COLO668 (cell line): ENCODE measurements at regions not wholly inside any gene's neighbourhood (a gene's known extent, or its start where the extent isn't known, plus 50 kb on each side); places are given as distances from the start of the nearest gene placed in this dataset.
"Not testable (repeated sequence)": the region's sequence is repeated elsewhere in the genome, so short reads cannot be mapped to it uniquely, and the experiment has no call there.

Experiments
- DNase-seq: peaks from one replicate; lab custom pipeline; 2025; ENCODE audit not compliant: unreplicated experiment; lab: John Stamatoyannopoulos, UW

DNA sequence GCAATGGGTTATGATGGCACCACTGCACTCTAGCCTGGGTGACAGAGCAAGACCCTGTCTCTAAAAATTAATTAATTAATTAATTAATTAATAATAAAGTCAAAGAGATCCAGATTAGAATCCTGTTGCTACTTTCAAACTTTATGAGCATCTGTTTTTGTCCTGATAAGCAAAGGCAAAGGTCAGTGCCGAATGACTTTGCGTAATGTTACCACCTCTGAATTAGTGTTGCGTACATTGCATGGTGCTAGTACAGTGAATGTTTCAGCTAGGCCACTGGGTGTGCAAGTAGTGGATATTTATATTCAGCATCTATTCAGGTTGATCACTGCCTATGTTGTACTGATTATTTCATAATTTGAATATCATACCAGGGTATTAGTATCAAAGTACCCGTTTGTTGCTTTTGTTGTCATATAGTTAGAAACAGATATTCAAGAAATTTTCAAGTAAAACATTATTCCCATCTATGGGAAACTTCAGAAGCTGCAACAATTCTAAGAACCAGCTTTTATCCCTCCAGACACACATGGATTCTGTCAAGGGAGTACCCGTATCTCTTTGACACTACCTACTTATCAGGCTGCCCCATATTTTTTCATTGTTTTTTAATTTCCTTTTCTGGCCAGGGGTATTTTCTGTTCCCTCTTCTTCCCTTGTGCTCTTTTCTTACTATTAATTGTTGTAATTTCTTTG is 127.1 kb upstream of the GRM7 start:
- no peak for DNase-seq

DNA sequence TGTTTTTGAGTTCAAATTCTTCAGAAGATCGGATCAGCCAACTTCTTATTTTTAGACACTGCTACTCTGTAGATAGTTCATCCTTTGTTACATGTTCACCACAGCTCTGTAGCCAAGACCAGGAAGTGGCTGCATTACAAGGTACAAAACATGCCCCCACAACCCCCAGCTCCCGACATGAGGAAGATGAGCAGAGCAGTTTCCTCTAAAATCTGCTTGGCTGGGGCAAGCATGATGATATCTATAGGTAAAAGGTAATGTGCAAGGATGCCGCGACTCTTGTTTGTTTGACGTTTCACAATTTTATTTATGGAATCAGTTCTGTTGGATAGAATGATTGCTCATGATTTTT is 126.5 kb upstream of the GRM7 start:
- no peak for DNase-seq

DNA sequence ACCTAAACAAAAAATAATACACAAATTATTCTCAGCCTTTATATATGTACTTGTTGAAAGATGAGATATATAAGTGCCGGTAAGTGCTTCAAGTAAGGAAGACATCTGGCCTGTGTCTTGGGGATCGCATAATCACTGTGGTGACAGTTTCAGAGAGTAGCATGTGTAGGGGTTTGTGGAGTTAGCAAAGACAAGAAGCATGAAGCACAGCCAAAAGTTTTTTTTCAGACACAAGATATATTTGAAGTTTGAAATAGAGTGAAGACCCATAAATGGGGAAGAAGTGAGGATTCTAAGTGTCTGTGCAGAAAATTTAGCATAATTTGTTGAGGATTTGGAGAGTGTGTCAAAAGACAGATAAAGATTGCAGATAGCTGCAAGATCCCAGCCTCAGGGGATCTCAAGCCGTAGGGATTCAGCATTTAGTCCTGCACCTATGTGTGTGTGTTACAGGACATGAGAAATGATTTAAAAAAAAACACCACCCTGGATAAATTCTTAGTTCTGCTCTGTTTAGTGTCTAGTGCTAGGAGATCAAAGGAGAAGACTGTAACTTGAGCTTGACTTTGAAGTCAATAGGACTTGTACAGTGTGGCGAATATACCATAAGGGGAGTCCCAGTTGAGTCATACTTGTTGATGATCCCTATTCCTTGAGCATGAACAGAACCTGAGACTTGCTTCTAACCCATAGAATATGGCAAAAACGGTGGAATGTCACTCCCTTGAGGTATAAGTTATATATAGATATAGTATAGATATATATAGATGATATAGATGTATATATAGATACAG is 123.9 kb upstream of the GRM7 start:
- no peak for DNase-seq

DNA sequence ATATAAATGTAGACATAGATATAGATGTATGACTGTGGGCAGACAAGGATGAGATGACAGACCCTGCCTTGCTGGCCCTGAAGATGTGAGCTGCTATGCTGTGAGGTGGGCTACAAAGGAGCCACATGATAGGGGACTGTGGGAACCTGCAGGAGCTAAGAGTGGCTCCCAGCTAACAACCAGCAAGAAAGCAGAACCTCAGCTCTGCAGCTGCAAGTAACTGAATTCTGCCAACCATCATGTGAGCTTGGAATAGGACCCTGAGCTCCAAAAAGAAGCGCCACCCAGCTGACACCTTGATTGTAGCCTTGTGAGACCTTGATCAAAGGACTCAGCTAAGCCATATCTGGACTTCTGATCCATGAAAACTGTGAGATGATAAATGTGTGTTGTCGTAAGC is 123.3 kb upstream of the GRM7 start:
- no peak for DNase-seq

DNA sequence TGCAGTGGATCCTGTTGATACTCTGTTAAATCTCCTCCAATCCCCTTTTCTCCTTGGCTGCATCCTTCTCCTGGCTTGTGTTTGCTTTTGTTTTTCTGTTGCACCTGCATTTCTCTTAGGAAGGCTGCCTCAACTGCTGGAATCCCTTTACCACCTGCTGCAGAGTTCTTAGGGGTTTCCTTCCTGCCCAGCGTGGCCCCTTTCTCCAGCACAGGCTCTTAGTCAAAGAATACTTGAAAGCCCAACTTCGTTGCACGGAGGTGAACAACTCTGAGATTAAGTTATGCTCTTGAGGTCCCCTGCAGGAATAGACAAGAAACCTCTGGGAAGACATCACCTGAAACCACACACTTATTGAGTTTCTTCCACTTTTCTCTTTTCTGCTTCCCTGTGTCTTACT is 121.6 kb upstream of the GRM7 start:
- DNase-seq, result no peak

DNA sequence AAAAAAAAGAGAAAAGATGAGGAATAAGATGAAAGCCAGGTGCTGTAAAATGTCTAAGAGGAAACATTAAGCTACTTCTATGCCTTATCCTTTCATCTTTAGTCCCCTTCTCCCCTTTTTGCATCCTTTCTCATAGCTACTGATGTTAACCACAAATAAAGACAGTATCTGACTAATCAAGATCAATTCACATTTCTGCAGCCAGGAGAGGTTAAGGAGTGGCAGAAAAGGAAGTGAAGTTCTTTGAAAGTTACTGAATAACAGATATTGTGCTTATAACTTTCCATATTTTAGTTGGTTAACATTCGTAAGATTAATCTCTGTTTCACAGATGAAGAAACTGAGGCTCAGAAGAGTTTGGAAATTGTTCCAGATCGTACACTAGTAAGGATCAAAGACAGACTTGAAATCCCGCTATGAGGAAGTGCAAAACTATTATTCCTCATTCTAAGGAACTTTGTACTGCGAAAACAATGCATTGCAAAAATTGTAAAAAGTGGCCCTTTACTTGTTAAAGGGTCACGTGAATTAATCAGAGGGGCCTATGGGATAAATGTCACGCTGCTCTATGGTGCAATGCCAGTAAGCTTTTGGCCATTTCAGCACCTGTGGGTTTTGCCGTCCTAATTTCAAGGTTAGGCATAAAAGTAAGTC is 117.7 kb upstream of the GRM7 start:
- no peak for DNase-seq

DNA sequence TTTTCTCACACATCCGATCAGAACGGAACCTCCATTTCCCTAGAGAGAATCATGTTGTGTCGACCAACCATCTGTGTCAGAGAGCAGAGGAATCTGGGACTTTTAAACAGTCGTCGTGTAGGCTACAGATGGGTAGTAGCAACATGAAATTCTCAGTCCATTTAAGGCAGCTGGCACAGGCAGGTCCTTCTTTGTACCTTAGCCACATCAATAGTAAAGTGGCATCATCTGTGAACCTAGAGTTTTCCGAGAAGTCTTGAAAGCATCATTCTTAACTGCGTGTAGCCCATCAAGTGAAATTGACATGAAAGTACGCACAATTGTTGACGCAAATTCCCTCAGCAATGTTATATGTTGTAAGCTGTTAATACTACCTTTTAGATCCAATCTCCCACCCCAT is 114.5 kb upstream of the GRM7 start:
- no peak for DNase-seq

DNA sequence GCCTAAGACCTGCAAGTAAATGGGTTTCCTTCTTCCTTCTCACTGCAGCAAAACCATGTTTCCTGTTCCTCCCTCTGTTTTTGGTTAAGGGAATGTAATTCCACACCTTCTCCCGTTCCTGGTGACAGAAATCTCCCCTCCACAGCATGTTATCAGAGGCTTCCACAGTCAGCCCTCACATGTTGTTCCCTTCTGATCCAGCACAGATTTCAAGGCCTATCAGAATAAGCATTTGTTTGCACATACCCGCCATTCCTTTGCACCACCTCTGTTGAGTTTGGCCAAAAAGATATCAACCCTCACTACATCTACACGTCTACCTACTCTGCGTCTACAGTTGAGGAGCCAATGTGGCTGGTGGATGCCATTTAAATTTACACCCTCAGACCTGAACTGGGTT is 113.9 kb upstream of the GRM7 start:
- DNase-seq, result no peak

DNA sequence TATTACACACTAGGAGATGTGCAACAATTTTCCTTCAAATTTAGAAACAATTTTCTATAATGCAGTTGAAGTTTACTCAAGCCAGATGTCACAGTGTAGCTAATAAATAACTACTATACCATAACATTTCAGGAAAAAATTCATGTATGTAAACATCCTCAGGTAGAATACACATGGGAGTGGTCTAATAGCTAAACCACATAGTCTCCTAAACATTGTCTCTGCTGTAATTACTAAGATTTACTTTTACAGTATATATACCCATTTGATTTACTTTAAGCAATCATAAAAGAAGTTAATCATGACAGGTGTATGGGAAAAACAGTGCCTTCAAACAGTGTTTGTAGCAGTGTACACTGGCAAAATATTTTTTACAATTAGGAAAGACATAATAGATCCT is 110.1 kb upstream of the GRM7 start:
- DNase-seq, result no peak

DNA sequence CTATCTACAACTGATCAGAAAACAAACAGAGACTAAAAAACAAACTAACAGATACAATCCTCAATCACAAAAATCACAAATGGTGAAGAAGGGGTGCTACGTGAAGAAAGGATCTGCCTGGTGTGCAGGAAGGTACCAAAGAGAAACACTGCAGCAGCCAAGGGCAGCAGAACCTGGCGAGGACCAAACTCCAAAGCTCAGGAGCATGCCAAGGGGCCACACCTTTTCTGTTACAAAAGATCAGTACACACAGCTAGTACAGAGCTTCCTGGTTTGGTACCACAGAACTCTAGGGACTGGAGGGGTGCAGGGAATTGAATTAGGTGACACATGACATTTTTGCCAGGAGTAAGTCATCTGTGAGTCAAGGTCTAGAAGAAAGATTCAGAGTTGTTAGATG is 107.4 kb upstream of the GRM7 start:
- no peak for DNase-seq

DNA sequence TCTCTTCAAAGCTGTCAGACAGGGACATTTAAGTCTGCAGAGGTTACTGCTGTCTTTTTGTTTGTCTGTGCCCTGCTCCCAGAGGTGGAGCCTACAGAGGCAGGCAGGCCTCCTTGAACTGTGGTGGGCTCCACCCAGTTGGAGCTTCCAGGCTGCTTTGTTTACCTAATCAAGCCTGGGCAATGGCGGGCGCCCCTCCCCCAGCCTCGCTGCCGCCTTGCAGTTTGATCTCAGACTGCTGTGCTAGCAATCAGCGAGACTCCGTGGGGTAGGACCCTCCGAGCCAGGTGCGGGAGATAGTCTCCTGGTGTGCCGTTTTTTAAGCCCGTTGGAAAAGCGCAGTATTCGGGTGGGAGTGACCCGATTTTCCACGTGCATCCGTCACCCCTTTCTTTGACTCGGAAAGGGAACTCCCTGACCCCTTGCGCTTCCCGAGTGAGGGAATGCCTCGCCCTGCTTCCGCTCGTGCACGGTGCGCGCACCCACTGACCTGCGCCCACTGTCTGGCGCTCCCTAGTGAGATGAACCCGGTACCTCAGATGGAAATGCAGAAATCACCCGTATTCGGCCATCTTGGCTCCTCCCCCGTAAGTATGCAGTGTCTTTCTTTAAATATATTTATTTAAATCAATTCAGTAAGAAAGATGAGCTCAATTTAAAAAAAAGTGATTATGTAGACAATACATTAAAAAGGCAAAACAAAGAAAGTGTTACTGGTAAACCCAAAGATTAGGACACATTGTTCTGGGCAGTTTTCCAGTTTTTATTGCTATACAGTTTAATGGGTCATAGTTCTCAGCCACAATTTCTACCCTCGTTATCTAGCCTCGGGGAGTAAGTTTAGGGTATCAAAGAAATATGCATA is 91.2 kb upstream of the GRM7 start:
- not testable (repeated sequence) for DNase-seq

DNA sequence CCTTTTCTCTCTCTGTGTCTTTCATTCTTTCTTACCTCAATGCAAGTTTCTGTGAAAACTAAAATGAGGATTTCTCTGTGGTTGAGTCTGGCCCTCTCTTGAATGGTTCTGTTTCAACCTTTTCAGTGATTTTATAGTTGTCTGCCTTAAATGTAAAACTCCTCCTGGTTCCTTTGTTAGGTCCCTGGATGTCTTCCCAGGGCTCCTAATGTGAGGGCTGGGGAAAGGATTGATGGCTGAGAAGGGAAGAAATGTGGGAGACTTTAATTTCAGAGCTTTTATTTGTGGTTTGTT is 90.6 kb upstream of the GRM7 start:
- no peak for DNase-seq

DNA sequence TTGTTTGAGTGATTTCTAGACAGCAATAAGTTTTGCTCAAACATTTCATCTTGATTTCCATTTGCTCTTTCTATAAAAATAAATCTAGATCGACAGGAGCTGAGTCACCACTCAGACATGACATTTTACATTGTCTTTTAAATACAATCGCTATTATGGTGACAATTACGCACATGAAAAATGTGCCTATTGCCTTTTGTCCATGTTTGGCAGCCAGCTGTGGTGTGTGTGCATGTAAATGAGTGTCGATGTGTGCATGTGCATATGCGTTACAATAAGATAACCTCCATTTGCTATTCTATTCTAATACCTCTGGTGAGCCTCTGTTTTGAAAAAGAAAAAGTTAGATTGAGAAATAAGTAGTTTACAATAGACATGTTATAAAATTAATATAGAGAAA is 89.7 kb upstream of the GRM7 start:
- no peak for DNase-seq

DNA sequence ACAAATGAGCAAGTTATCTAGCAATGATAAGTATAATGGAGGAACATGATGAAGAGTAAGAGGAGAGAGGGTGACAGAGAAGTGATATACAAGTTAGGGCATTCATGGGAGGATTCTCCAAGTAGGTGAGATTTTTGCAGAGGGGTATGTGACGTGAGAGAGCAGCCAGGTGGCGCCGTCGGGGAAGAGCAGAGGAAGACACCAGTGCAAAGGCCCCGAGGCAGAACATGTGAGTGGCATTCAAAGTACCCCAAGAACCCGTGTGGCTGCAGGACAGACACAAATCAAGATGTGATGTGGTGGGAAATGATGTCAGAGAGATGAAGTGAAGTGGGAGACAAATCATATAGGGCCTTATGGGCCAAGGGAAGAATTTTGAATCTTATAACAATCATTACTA is 81.8 kb upstream of the GRM7 start:
- peak; percentile 0 for DNase-seq

DNA sequence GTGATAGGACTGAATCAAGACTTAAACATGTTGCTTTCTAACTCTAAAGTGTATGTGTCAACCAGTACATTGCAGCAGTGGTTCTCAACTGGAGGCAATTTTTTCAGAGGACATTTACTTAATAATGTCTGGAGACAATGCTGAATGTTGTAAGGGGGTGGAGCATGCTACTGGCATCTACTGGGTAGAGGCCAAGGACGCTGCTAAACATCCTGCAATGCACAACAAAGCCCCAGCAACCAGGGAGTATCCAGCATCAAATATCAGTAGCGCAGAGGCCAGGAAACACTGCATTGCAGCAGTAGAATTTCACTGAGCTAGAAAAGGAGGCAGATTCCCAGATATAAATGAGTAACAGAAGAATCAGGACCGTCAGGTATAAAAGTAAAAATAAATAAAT is 79.8 kb upstream of the GRM7 start:
- no peak for DNase-seq

DNA sequence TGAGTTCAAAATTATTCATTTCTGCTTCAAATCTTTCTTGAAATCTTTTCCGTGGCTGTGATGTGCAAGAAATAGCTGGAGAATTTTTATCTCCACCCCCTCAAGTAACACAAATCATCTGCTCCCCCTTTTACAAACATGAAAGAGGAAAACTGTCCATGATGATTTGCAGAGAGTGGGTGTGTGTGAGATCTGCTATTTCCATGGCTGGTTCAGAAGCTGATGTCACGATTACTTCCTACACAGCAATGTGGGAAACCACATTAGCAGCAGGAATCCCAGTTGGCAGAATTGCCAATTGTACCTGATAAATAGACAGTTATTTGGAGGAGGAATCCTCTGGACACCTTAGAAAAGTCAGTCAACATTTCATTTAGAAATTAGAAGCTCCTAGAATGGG is 75.2 kb upstream of the GRM7 start:
- no peak for DNase-seq

DNA sequence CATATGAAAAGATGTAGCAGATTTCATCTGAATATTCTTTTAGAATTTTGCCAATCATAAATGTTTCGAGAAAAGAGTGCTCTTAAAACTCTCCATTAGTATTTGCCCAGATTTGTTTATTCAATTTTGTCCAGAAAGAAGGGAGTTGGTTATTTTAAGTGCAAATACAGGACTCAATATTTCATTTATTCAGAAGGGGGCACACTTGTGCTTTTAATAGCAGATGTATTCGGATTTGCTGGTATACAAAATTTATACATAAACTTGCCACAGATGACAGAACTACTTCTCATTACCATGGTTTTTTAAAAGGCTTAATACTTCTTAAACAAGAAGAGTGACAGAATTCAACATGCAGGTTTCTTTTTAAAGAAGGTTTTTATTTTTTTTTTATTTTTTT is 69.8 kb upstream of the GRM7 start:
- DNase-seq, result no peak

DNA sequence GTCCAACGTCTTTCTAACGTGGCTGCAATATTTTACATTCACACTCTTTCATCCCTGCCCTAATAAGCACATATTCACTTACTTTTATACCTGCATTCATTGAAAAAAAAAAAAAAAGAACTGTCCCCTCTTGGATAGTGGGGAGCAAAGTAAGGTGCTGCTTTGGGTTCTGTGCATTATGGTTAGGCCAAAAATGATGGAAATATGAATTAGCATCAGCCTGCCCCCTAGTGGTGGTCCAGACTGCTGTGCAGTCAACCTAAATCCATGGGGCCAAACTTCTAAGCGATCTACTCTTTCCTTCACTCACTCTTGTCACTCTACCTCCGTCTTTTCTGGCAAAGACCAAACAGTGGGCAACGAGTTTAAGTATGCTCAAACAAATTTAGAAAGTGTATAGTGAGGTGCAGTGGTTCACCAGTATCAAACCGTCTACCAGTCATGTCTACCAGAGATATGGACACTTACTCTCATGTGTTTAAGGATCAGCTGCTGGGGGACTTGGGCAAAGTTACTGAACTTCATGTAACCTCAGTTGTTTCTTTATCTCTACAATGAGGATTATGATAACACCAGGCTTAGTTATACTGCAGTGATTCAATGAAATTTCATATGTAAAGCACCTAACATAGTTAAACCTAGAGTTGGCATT is 61.5 kb upstream of the GRM7 start:
- peak; percentile 37 for DNase-seq

DNA sequence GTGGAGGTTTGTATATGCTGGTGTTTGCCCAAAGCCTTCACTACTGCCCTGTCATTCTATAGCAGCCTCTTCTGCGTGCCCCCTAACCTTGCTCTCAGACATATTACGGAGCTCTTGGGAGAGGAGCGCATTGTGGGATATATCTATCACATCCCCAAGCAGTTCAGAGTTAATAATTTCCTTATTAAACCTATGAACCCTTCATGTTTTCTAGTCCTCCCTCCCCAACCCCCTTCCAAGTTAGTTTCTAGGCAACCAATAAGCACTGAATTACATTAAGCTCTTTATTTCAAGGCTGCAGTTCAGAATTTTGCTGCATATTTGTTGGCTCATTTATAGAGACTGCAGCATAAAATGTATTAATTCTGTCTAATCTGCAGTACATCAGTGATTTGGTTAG is 57.3 kb upstream of the GRM7 start:
- no peak for DNase-seq

DNA sequence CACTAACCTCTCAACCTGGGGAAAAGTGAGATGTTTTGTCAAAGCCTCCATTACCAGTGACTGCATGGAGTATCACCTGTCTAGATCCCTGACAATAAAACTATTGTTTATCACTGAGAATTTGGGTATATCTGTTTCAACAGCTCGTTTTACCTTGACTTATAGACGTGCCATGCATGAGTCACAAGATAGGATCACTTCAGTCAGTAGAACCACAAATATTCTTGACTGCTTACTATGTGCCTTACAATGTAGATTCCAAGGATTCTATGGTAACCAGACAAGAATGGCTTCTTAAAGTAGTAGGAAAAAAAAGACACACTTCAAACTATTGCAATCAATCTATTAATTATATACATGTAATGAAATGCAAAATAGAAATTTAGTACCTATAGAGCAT is 55.7 kb upstream of the GRM7 start:
- no peak for DNase-seq

DNA sequence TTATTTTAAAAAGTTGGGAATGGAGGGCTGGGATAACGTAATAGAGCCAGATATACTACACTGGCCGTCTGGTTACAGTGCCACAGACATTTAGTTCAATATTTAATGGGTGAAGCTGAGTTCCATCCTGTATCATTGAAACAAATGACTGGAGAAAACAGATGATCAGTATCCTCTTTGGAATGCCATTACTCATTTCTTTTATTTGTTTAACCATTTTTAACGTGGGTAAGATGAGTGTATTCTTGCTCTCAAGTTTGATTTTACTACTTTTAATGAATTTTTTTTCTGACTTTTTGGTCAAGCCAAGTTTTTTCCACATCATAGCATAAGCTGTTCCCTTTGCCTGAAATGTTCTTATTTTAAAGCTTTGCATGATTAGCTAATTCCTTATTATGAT is 53.9 kb upstream of the GRM7 start:
- DNase-seq, result no peak
